ENCODE measurements at regions not wholly inside any gene's neighbourhood (a gene's known extent, or its start where the extent isn't known, plus 50 kb on each side); places are given as distances from the start of the nearest gene placed in this dataset.
"Not testable (repeated sequence)": the region's sequence is repeated elsewhere in the genome, so short reads cannot be mapped to it uniquely, and the experiment has no call there.

DNA sequence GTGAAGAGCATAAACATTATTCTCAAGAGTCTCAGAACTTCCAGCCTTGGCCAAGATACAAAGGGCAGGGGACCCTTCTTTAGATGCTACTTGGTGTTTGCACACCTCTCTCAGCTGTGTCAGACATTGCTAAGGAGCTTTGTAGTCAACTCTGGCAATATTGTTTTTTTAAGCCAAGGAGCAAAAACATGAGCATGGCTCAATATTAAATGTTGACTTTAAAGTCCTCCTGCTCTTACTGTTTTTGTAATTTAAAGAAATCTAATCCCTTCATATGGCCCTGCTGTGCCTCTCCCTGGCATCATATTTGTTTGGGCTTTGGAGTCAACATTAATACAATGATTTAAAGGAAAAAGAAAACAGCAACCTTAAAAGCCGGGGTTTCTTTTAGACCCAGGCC, 67.9 kb upstream of the TMEM170B start:
- Histone ChIP-seq H3K36me3 (ENCODE audit: control insufficient read depth, insufficient read depth, low read length) (no peaks in the 10 kb centered on the region), H3K27me3 (ENCODE audit: control insufficient read depth, insufficient read depth, low read length) (no peaks in the 10 kb centered on the region), H3K4me3 (ENCODE audit: low read depth, low read length) (no peak overlapping the region)
- DNase-seq (ENCODE audit: low read depth), result no peak
- TF ChIP-seq, protein P1, sequence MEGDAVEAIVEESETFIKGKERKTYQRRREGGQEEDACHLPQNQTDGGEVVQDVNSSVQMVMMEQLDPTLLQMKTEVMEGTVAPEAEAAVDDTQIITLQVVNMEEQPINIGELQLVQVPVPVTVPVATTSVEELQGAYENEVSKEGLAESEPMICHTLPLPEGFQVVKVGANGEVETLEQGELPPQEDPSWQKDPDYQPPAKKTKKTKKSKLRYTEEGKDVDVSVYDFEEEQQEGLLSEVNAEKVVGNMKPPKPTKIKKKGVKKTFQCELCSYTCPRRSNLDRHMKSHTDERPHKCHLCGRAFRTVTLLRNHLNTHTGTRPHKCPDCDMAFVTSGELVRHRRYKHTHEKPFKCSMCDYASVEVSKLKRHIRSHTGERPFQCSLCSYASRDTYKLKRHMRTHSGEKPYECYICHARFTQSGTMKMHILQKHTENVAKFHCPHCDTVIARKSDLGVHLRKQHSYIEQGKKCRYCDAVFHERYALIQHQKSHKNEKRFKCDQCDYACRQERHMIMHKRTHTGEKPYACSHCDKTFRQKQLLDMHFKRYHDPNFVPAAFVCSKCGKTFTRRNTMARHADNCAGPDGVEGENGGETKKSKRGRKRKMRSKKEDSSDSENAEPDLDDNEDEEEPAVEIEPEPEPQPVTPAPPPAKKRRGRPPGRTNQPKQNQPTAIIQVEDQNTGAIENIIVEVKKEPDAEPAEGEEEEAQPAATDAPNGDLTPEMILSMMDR (IDR thresholded peaks at IDR 0.05; ENCODE audit: insufficient read depth, low read length, poor library complexity, severe bottlenecking), result no peak

DNA sequence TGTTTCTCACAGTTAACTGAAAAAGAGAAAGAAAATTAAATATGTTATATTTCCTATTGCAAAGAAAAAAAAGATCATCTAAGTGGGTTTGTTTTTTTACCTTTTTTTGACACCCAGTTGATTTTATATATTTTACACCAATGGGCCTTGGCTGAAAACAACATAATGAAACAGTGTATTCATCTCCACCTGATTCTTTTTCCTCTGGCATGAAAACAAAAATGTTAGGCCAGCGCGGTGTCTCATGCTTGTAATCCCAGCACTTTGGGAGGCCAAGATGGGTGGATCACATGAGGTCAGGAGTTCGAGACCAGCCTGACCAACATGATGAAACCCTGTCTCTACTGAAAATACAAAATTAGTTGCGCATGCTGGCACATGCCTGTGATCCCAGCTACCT, 69.3 kb upstream of the TMEM170B start:
- H3K36me3 ChIP-seq (ENCODE audit: control insufficient read depth, insufficient read depth, low read length); H3K27me3 ChIP-seq (ENCODE audit: control insufficient read depth, insufficient read depth, low read length); H3K4me3 ChIP-seq (ENCODE audit: low read depth, low read length); DNase-seq (ENCODE audit: low read depth): not testable (repeated sequence)

DNA sequence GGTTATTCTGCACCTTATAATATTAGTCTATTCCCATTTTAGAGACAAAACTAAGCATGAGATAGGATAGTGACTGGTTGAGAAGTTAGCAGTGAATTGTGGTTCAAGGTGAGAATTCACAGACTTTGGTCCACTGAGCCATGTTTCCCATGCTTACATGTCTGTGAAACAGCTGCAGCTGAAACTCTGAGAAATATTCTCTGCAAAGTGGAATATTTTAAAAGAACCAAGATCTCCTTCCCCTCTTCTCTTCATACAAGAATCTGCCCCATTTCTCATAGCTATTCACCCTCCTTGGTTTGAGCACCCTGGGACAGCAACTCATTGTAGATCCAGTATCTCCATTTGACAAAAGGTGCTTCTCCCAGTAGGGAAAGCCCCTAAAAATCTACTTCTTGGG, 70.2 kb upstream of the TMEM170B start:
- no peak overlapping the region for H3K4me3 ChIP-seq (ENCODE audit: low read depth, low read length)
- H3K27me3 ChIP-seq (ENCODE audit: control insufficient read depth, insufficient read depth, low read length), result no peaks in the 10 kb centered on the region
- no peaks in the 10 kb centered on the region for H3K36me3 ChIP-seq (ENCODE audit: control insufficient read depth, insufficient read depth, low read length)
- no peak for DNase-seq (ENCODE audit: low read depth)
- TF ChIP-seq, protein P1 (IDR thresholded peaks at IDR 0.05; ENCODE audit: insufficient read depth, low read length, poor library complexity, severe bottlenecking), result no peak

DNA sequence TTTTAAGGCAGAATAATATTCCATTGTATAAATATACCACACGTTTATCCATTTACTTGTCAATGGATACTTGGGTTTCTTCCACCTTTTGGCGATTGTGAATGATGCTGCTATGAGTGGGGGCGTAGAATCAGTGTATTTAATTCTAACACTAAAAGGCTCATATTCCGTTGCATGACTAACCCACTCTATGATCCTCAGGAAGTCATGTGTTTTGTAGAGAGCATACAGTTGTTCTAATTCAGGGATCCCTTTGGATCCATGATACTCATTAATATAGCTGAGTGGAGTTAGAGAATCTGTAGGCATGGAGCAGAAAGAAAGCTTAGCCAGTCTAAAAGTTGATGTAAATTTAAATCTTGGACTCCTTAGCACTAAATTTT, 74.2 kb upstream of the TMEM170B start:
- DNase-seq (ENCODE audit: low read depth), result no peak
- Histone ChIP-seq H3K36me3 (ENCODE audit: control insufficient read depth, insufficient read depth, low read length) (no peaks in the 10 kb centered on the region), H3K27me3 (ENCODE audit: control insufficient read depth, insufficient read depth, low read length) (no peaks in the 10 kb centered on the region), H3K4me3 (ENCODE audit: low read depth, low read length) (no peak overlapping the region)
- TF ChIP-seq, protein P1 (IDR thresholded peaks at IDR 0.05; ENCODE audit: insufficient read depth, low read length, poor library complexity, severe bottlenecking), result no peak

DNA sequence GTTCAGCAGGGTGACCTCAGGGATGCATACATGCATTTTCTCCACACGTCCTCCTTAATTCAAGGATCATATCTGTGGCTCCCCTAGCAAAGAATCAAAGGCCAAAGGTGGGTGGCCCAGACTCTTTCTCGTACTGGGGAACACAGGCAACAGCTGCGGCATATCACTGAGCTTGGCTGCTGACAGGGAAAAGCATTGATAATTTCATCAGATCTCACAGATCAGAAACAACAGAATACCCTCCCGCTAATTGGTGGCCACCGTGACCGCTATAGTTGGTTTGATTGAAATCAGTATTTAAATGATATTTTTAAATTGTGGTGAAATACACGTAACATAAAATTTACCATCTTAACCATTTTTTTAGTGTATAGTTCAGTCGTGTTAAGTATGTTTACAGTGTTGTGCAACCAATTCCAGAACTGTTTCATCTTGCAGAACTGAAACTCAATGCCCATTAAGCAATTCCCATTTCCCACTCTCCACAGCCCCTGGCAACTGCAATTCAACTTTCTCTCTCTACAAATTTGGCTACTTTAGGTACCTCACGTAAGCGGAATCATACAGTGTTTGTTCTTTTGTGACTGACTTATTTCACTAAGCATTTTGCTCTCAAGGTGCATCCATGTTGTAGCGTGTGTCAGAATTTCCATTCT, 74.7 kb upstream of the TMEM170B start:
- no peaks in the 10 kb centered on the region for H3K36me3 ChIP-seq (ENCODE audit: control insufficient read depth, insufficient read depth, low read length)
- H3K27me3 ChIP-seq (ENCODE audit: control insufficient read depth, insufficient read depth, low read length), result no peaks in the 10 kb centered on the region
- no peak for DNase-seq (ENCODE audit: low read depth)
- TF ChIP-seq, protein P1 (IDR thresholded peaks at IDR 0.05; ENCODE audit: insufficient read depth, low read length, poor library complexity, severe bottlenecking), result no peak
- no peak overlapping the region for H3K4me3 ChIP-seq (ENCODE audit: low read depth, low read length)

DNA sequence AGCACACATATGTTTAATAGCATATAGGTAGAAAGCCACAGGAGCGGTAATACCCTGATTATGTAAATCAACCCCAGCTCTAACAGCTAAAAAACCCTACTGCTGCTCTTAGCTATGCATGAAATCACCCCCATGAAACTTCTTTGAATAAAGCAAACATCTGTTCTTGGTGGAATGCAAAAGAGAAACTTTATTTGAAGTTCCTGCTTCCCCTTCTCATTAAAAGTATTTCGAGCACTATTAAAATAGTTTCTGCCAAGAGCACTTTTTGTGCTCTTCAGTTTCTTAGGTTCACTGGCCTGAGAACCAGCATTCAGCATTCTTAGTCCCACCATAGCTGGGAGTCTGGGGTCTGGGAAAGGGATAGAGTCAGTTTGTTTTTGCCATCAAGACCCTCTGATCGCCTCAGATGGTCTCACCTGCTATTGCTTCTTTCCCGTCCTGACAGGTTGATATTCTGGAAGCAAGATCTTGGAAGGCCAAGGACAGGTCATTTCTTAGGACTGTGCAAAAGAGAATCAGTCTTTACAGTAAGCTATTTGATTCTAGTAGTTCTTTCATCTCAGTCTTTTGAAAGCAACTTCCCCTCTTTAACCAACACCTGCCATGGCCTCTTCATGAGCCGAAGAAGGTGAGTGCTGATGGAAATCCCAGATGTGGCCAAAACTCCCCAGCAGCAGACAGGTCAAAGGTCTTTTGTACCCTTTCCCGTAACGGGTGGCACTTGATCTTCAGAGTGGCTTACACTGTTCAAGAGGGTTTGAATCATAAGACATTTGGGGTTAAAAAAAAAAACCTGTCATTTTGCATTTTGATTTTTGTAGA, 76.5 kb upstream of the TMEM170B start:
- no peak for DNase-seq (ENCODE audit: low read depth)
- TF ChIP-seq, protein P1 (IDR thresholded peaks at IDR 0.05; ENCODE audit: insufficient read depth, low read length, poor library complexity, severe bottlenecking), result no peak
- Histone ChIP-seq H3K27me3 (ENCODE audit: control insufficient read depth, insufficient read depth, low read length) (no peaks in the 10 kb centered on the region), H3K4me3 (ENCODE audit: low read depth, low read length) (no peak overlapping the region), H3K36me3 (ENCODE audit: control insufficient read depth, insufficient read depth, low read length) (no peaks in the 10 kb centered on the region)
